WTC11 (cell line): ENCODE measurements at regions not wholly inside any gene's neighbourhood (a gene's known extent, or its start where the extent isn't known, plus 50 kb on each side); places are given as distances from the start of the nearest gene placed in this dataset.

Experiments used
- ATAC-seq: fragments of 200-7000 bp; cut with Tn5 transposase; 2 replicates; pipeline ENCODE4 v1.10.0; 2021; ENCODE audit warnings: mild to moderate bottlenecking, moderate library complexity
- CTCF ChIA-PET: fragments of 300-600 bp; sonication (Branson Sonifier 250); formaldehyde crosslinking; loops from one replicate; lab custom pipeline; 2021; ENCODE audit warnings: antibody characterized with exemption; lab: Charles Lee
- POLR2A ChIA-PET: fragments of 350-600 bp; sonication (Branson Sonifier 250); formaldehyde crosslinking; loops from one replicate; lab custom pipeline; 2021; ENCODE audit warnings: antibody characterized with exemption; lab: Charles Lee
- DNase-seq: peaks from one replicate; pipeline ENCODE4 v3.0.0; 2021; ENCODE audit warnings: low spot score
- H3K27ac Mint-ChIP-seq: 2 replicates; pipeline ENCODE4 v1.8.0; 2021; ENCODE audit warnings: mixed read lengths
- H3K27me3 Mint-ChIP-seq: 2 replicates; pipeline ENCODE4 v1.8.0; 2021; ENCODE audit warnings: low read depth, mild to moderate bottlenecking, moderate library complexity, mixed read lengths
- H3K36me3 Mint-ChIP-seq: 2 replicates; pipeline ENCODE4 v1.8.0; 2021; ENCODE audit warnings: mixed read lengths
- H3K4me1 Mint-ChIP-seq: 2 replicates; pipeline ENCODE4 v1.8.0; 2022; ENCODE audit warnings: mixed read lengths
- H3K4me3 Mint-ChIP-seq: 2 replicates; pipeline ENCODE4 v1.8.0; 2021; ENCODE audit warnings: mild to moderate bottlenecking, moderate library complexity, mixed read lengths
- H3K9me3 Mint-ChIP-seq: 2 replicates; pipeline ENCODE4 v1.8.0; 2021; ENCODE audit warnings: mixed read lengths
- ATF2 ChIP-seq: sonication (generic); formaldehyde crosslinking; IDR thresholded peaks from 2 replicates; pipeline ENCODE4 v1.8.1; 2022; ENCODE audit warnings: low read depth, missing genetic modification reagents, borderline replicate concordance
- CBFB ChIP-seq: sonication (generic); formaldehyde crosslinking; IDR thresholded peaks from 2 replicates; pipeline ENCODE4 v1.8.1; 2022; ENCODE audit warnings: mild to moderate bottlenecking, low read depth, missing genetic modification reagents
- CTCF ChIP-seq: fragments of 200-600 bp; IDR thresholded peaks from 2 replicates; pipeline ENCODE4 v1.8.0; 2022; ENCODE audit warnings: antibody characterized with exemption
- ELF4 ChIP-seq: sonication (generic); formaldehyde crosslinking; IDR thresholded peaks from 2 replicates; pipeline ENCODE4 v1.8.1; 2022; ENCODE audit warnings: low read depth, mild to moderate bottlenecking, moderate library complexity, missing genetic modification reagents
- ETV6 ChIP-seq: sonication (generic); formaldehyde crosslinking; IDR thresholded peaks from 2 replicates; pipeline ENCODE4 v1.8.1; 2022; ENCODE audit warnings: mild to moderate bottlenecking, missing genetic modification reagents
- MYBL2 ChIP-seq: sonication (generic); formaldehyde crosslinking; IDR thresholded peaks from 2 replicates; pipeline ENCODE4 v1.8.1; 2023; ENCODE audit warnings: mild to moderate bottlenecking, moderate library complexity, missing genetic modification reagents
- NFE2L1 ChIP-seq: sonication (generic); formaldehyde crosslinking; IDR thresholded peaks from 2 replicates; pipeline ENCODE4 v1.8.1; 2023; ENCODE audit warnings: missing genetic modification reagents
- NFYB ChIP-seq: sonication (generic); formaldehyde crosslinking; conservative IDR thresholded peaks from 2 replicates; pipeline ENCODE4 v1.8.0; 2022; ENCODE audit warnings: low read depth, missing genetic modification reagents
- NR1H2 ChIP-seq: sonication (generic); formaldehyde crosslinking; IDR thresholded peaks from 2 replicates; pipeline ENCODE4 v1.9.0; 2021; ENCODE audit warnings: mild to moderate bottlenecking, moderate library complexity, missing genetic modification reagents
- NR2C2 ChIP-seq: sonication (generic); formaldehyde crosslinking; IDR thresholded peaks from 2 replicates; pipeline ENCODE4 v1.8.0; 2022; ENCODE audit warnings: mild to moderate bottlenecking, missing genetic modification reagents
- RORB ChIP-seq: fragments of 250-450 bp; sonication (Bioruptor Pico); IDR thresholded peaks from 2 replicates; pipeline ENCODE4 v1.9.0; 2021; ENCODE audit warnings: mild to moderate bottlenecking
- STAT6 ChIP-seq: sonication (generic); formaldehyde crosslinking; conservative IDR thresholded peaks from 2 replicates; pipeline ENCODE4 v1.8.1; 2023; ENCODE audit warnings: mild to moderate bottlenecking, low read depth, missing genetic modification reagents, moderate library complexity
- TEAD4 ChIP-seq: sonication (generic); formaldehyde crosslinking; IDR thresholded peaks from 2 replicates; pipeline ENCODE4 v1.8.0; 2022; ENCODE audit warnings: mild to moderate bottlenecking, missing genetic modification reagents
- ZNF263 ChIP-seq: sonication (generic); formaldehyde crosslinking; IDR thresholded peaks from 2 replicates; pipeline ENCODE4 v1.8.1; 2022; ENCODE audit warnings: low read depth, mild to moderate bottlenecking, moderate library complexity, missing genetic modification reagents
- ZNF281 ChIP-seq: sonication (generic); formaldehyde crosslinking; IDR thresholded peaks from 2 replicates; pipeline ENCODE4 v1.8.0; 2023; ENCODE audit warnings: mild to moderate bottlenecking, missing genetic modification reagents
- ZNF317 ChIP-seq: sonication (generic); formaldehyde crosslinking; IDR thresholded peaks from 2 replicates; pipeline ENCODE4 v1.8.1; 2023; ENCODE audit warnings: low read depth, mild to moderate bottlenecking, moderate library complexity, missing genetic modification reagents, borderline replicate concordance
- ZSCAN18 ChIP-seq: fragments of 250-450 bp; sonication (Bioruptor Pico); IDR thresholded peaks from 2 replicates; pipeline ENCODE4 v2.1.2; 2022; ENCODE audit warnings: mild to moderate bottlenecking, moderate library complexity
- TF ChIP-seq, protein P1 (sequence below): fragments of 250-450 bp; sonication (Bioruptor Pico); IDR thresholded peaks from 2 replicates; pipeline ENCODE4 v1.8.0; 2021; ENCODE audit warnings: mild to moderate bottlenecking
- TF ChIP-seq, protein P2 (sequence below): sonication (generic); formaldehyde crosslinking; conservative IDR thresholded peaks from 2 replicates; pipeline ENCODE4 v1.8.1; 2022; ENCODE audit warnings: mild to moderate bottlenecking, missing genetic modification reagents
- TF ChIP-seq, protein P3 (sequence below): sonication (generic); formaldehyde crosslinking; IDR thresholded peaks from 2 replicates; pipeline ENCODE4 v1.8.0; 2022; ENCODE audit warnings: mild to moderate bottlenecking, missing genetic modification reagents

- TF ChIP-seq ZNF281 (CRISPR knock-in tag): no peak
- TF ChIP-seq, protein P1, sequence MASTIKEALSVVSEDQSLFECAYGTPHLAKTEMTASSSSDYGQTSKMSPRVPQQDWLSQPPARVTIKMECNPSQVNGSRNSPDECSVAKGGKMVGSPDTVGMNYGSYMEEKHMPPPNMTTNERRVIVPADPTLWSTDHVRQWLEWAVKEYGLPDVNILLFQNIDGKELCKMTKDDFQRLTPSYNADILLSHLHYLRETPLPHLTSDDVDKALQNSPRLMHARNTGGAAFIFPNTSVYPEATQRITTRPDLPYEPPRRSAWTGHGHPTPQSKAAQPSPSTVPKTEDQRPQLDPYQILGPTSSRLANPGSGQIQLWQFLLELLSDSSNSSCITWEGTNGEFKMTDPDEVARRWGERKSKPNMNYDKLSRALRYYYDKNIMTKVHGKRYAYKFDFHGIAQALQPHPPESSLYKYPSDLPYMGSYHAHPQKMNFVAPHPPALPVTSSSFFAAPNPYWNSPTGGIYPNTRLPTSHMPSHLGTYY (CRISPR knock-in tag): no peak
- no peak for TF ChIP-seq RORB (CRISPR knock-in tag)
- CTCF ChIA-PET: interaction anchor here (1.2 kb wide), 1 partner anchor 9 kb away, joined by 3 read pairs; no protein-coding TSS in a partner anchor
- POLR2A ChIA-PET: no interaction called here
These were observed 60.8 kb upstream of the EEA1 start for GRCh38 chr12:92989715-92990484.

DNA sequence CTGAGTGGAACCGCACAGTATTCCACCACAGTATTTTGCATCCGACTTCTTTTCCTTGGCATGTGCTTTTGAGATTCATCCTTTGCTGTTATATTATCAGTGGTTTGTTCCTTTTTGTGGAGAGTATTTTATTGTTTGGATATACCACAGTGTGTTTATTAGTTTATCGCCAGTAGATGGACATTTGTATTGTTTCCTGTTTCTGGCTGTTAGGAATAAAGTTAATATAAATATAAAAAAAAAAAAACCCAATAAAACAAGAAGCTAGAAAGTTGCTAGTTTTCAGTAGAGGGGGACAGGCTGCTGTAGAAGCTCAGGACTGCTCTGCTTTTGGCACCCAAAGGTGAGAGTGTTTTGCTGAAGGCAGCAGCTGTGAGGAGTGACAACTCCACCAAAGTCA lies 62.0 kb upstream of the EEA1 start:
- H3K9me3 Mint-ChIP-seq: peaks cover 7% of the 10 kb centered on the region
- no peak overlapping the region for H3K27ac Mint-ChIP-seq
- ATAC-seq: no peak
- TF ChIP-seq STAT6 (CRISPR knock-in tag) (no peak), CTCF (no peak), ELF4 (CRISPR knock-in tag) (no peak), NR1H2 (CRISPR knock-in tag) (no peak), ZSCAN18 (no peak), CBFB (CRISPR knock-in tag) (no peak), ETV6 (no peak), TEAD4 (CRISPR knock-in tag) (no peak), ZNF317 (CRISPR knock-in tag) (no peak), NFE2L1 (no peak), ZNF263 (no peak), NFYB (no peak), ATF2 (CRISPR knock-in tag) (no peak), MYBL2 (CRISPR knock-in tag) (no peak), NR2C2 (CRISPR knock-in tag) (no peak)
- TF ChIP-seq, protein P2, sequence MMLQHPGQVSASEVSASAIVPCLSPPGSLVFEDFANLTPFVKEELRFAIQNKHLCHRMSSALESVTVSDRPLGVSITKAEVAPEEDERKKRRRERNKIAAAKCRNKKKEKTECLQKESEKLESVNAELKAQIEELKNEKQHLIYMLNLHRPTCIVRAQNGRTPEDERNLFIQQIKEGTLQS: no peak
- TF ChIP-seq, protein P3, sequence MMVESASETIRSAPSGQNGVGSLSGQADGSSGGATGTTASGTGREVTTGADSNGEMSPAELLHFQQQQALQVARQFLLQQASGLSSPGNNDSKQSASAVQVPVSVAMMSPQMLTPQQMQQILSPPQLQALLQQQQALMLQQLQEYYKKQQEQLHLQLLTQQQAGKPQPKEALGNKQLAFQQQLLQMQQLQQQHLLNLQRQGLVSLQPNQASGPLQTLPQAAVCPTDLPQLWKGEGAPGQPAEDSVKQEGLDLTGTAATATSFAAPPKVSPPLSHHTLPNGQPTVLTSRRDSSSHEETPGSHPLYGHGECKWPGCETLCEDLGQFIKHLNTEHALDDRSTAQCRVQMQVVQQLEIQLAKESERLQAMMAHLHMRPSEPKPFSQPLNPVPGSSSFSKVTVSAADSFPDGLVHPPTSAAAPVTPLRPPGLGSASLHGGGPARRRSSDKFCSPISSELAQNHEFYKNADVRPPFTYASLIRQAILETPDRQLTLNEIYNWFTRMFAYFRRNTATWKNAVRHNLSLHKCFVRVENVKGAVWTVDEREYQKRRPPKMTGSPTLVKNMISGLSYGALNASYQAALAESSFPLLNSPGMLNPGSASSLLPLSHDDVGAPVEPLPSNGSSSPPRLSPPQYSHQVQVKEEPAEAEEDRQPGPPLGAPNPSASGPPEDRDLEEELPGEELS (CRISPR knock-in tag): no peak
- DNase-seq: no peak
- peaks cover 6% of the 10 kb centered on the region; the same call in 1 of the 2 replicates for H3K36me3 Mint-ChIP-seq
- H3K4me1 Mint-ChIP-seq: peaks cover 8% of the 10 kb centered on the region
- CTCF ChIA-PET: interaction anchor here (1.2 kb wide), 1 partner anchor 7 kb away, joined by 3 read pairs; no protein-coding TSS in a partner anchor
- no peaks in the 10 kb centered on the region for H3K27me3 Mint-ChIP-seq
- H3K4me3 Mint-ChIP-seq: no peak overlapping the region
- POLR2A ChIA-PET: no interaction called here

More at GRCh38 chr12:92989715-92990484, 60.8 kb upstream of the EEA1 start:
- Mint-ChIP-seq H3K27ac (no peak overlapping the region), H3K4me1 (peaks cover 8% of the 10 kb centered on the region), H3K9me3 (peaks cover 7% of the 10 kb centered on the region), H3K4me3 (no peak overlapping the region), H3K36me3 (peaks cover 6% of the 10 kb centered on the region; the same call in 1 of the 2 replicates), H3K27me3 (no peaks in the 10 kb centered on the region)
- no peak for ATAC-seq
- no peak for DNase-seq
